ENCODE measurements at regions not wholly inside any gene's neighbourhood (a gene's known extent, or its start where the extent isn't known, plus 50 kb on each side); places are given as distances from the start of the nearest gene placed in this dataset.

GRCh38 chr2:228594012-228594411 is 412.5 kb upstream of the SPHKAP start:
- Mint-ChIP-seq H3K4me3 (ENCODE audit: unreplicated experiment) (no peak overlapping the region), H3K4me1 (ENCODE audit: unreplicated experiment) (no peaks in the 10 kb centered on the region), H3K9me3 (ENCODE audit: unreplicated experiment) (peaks cover 29% of the 10 kb centered on the region), H3K36me3 (ENCODE audit: unreplicated experiment) (no peaks in the 10 kb centered on the region), H3K27ac (ENCODE audit: unreplicated experiment) (no peak overlapping the region), H3K27me3 (ENCODE audit: unreplicated experiment) (no peaks in the 10 kb centered on the region)
- DNase-seq (ENCODE audit: extremely low spot score, unreplicated experiment): no peak
- no peak for TF ChIP-seq CTCF (IDR thresholded peaks at IDR 0.05)

GRCh38 chr2:228592925-228593324 is 411.4 kb upstream of the SPHKAP start:
- Mint-ChIP-seq H3K27me3 (ENCODE audit: unreplicated experiment) (no peaks in the 10 kb centered on the region), H3K27ac (ENCODE audit: unreplicated experiment) (no peak overlapping the region), H3K4me3 (ENCODE audit: unreplicated experiment) (no peak overlapping the region), H3K9me3 (ENCODE audit: unreplicated experiment) (peaks cover 34% of the 10 kb centered on the region), H3K4me1 (ENCODE audit: unreplicated experiment) (no peaks in the 10 kb centered on the region), H3K36me3 (ENCODE audit: unreplicated experiment) (no peaks in the 10 kb centered on the region)
- no peak for TF ChIP-seq CTCF (IDR thresholded peaks at IDR 0.05)
- no peak for DNase-seq (ENCODE audit: extremely low spot score, unreplicated experiment)

- Mint-ChIP-seq H3K27ac (ENCODE audit: unreplicated experiment) (no peak overlapping the region), H3K4me1 (ENCODE audit: unreplicated experiment) (no peaks in the 10 kb centered on the region), H3K4me3 (ENCODE audit: unreplicated experiment) (no peak overlapping the region), H3K27me3 (ENCODE audit: unreplicated experiment) (no peaks in the 10 kb centered on the region), H3K9me3 (ENCODE audit: unreplicated experiment) (peaks cover 28% of the 10 kb centered on the region), H3K36me3 (ENCODE audit: unreplicated experiment) (no peaks in the 10 kb centered on the region)
- DNase-seq (ENCODE audit: extremely low spot score, unreplicated experiment): no peak
- no peak for TF ChIP-seq CTCF (IDR thresholded peaks at IDR 0.05)
Observed at GRCh38 chr2:228590681-228591080, 409.2 kb upstream of the SPHKAP start.

GRCh38 chr2:228589115-228589514 is 407.6 kb upstream of the SPHKAP start:
- Mint-ChIP-seq H3K4me1 (ENCODE audit: unreplicated experiment) (no peaks in the 10 kb centered on the region), H3K36me3 (ENCODE audit: unreplicated experiment) (no peaks in the 10 kb centered on the region), H3K27ac (ENCODE audit: unreplicated experiment) (no peak overlapping the region), H3K9me3 (ENCODE audit: unreplicated experiment) (peaks cover 35% of the 10 kb centered on the region), H3K27me3 (ENCODE audit: unreplicated experiment) (no peaks in the 10 kb centered on the region), H3K4me3 (ENCODE audit: unreplicated experiment) (no peak overlapping the region)
- no peak for DNase-seq (ENCODE audit: extremely low spot score, unreplicated experiment)
- no peak for TF ChIP-seq CTCF (IDR thresholded peaks at IDR 0.05)

- H3K36me3 Mint-ChIP-seq (ENCODE audit: unreplicated experiment): no peaks in the 10 kb centered on the region
- TF ChIP-seq CTCF (IDR thresholded peaks at IDR 0.05): no peak
- H3K9me3 Mint-ChIP-seq (ENCODE audit: unreplicated experiment): peaks cover 15% of the 10 kb centered on the region
- DNase-seq (ENCODE audit: extremely low spot score, unreplicated experiment): no peak
- H3K27me3 Mint-ChIP-seq (ENCODE audit: unreplicated experiment): no peaks in the 10 kb centered on the region
- H3K4me3 Mint-ChIP-seq (ENCODE audit: unreplicated experiment): no peak overlapping the region
- H3K4me1 Mint-ChIP-seq (ENCODE audit: unreplicated experiment): no peaks in the 10 kb centered on the region
- H3K27ac Mint-ChIP-seq (ENCODE audit: unreplicated experiment): no peak overlapping the region
Observed at GRCh38 chr2:228581731-228582130, 400.2 kb upstream of the SPHKAP start.

All from osteocyte (in vitro differentiated cells).